OCI-LY3 (cell line): ENCODE measurements at regions not wholly inside any gene's neighbourhood (a gene's known extent, or its start where the extent isn't known, plus 50 kb on each side); places are given as distances from the start of the nearest gene placed in this dataset.

Experiments
- H2AFZ ChIP-seq: fragments of 200-600, 300-600 bp; shearing (Covaris generic); 2 replicates; pipeline ENCODE4 v1.6.0; 2014; ENCODE audit warnings: antibody characterized with exemption, low read depth, low read length
- H3K27ac ChIP-seq: fragments of 200-600, 300-600 bp; sonication (generic); 2 replicates; pipeline ENCODE4 v1.5.1; 2014; ENCODE audit warnings: mild to moderate bottlenecking, low read length, moderate library complexity, mixed read lengths
- H3K27me3 ChIP-seq: fragments of 200-600, 300-600 bp; sonication (generic); 2 replicates; pipeline ENCODE4 v1.6.1; 2014; ENCODE audit warnings: low read depth, low read length, mixed read lengths
- H3K36me3 ChIP-seq: fragments of 200-600, 300-600 bp; sonication (generic); replicated peaks from 2 replicates; pipeline ENCODE3; 2014; ENCODE audit warnings: low read depth, low read length, mixed read lengths
- H3K4me1 ChIP-seq: fragments of 300-600, 200-600 bp; sonication (generic); 2 replicates; pipeline ENCODE4 v1.6.1; 2014; ENCODE audit warnings: low read length, mixed read lengths
- H3K4me2 ChIP-seq: fragments of 200-600, 300-600 bp; sonication (generic); 2 replicates; pipeline ENCODE4 v1.6.1; 2014; ENCODE audit warnings: low read length, mixed read lengths
- H3K4me3 ChIP-seq: fragments of 300-600, 200-600 bp; sonication (generic); 2 replicates; pipeline ENCODE4 v1.5.1; 2014; ENCODE audit warnings: antibody characterized with exemption, mild to moderate bottlenecking, low read length, moderate library complexity
- H3K79me2 ChIP-seq: fragments of 300-600, 200-600 bp; shearing (Covaris generic); 2 replicates; pipeline ENCODE4 v1.6.1; 2014; ENCODE audit warnings: mild to moderate bottlenecking, low read length, mixed read lengths
- H3K9ac ChIP-seq: fragments of 300-600, 200-600 bp; shearing (Covaris generic); 2 replicates; pipeline ENCODE4 v1.6.0; 2014; ENCODE audit warnings: mild to moderate bottlenecking, low read length, moderate library complexity
- H3K9me3 ChIP-seq: fragments of 200-600, 300-600 bp; shearing (Covaris generic); 2 replicates; pipeline ENCODE4 v1.6.1; 2014; ENCODE audit warnings: low read length, mixed read lengths; ENCODE audit not compliant: insufficient read depth
- H4K20me1 ChIP-seq: fragments of 200-600, 300-600 bp; sonication (generic); 2 replicates; pipeline ENCODE4 v1.6.1; 2016; ENCODE audit warnings: low read length, mixed read lengths; ENCODE audit not compliant: insufficient read depth
- CTCF ChIP-seq: fragments of 200-600, 300-600 bp; sonication (generic); IDR thresholded peaks from 2 replicates; pipeline ENCODE4 v1.5.1; 2014; ENCODE audit warnings: antibody characterized with exemption, low read length, low read depth
- EZH2phosphoT487 ChIP-seq: fragments of 200-600 bp; shearing (Covaris generic); IDR thresholded peaks from 2 replicates; pipeline ENCODE4 v1.6.1; 2018; ENCODE audit warnings: antibody characterized with exemption, mixed run types, low read depth

- Histone ChIP-seq H3K27ac (no peak overlapping the region), H3K4me1 (no peaks in the 10 kb centered on the region), H4K20me1 (no peaks in the 10 kb centered on the region), H3K27me3 (no peaks in the 10 kb centered on the region), H3K36me3 (no peaks in the 10 kb centered on the region), H3K9ac (no peak overlapping the region), H3K9me3 (no peaks in the 10 kb centered on the region), H3K79me2 (no peaks in the 10 kb centered on the region), H3K4me2 (no peak overlapping the region), H2AFZ (no peak overlapping the region), H3K4me3 (no peak overlapping the region)
- TF ChIP-seq EZH2phosphoT487 = no peak
- TF ChIP-seq CTCF = no peak
Measured at GRCh38 chr3:167109746-167110145, 270.4 kb downstream of the ZBBX start.

- no peak overlapping the region for H2AFZ ChIP-seq
- H3K9me3 ChIP-seq = no peaks in the 10 kb centered on the region
- H3K27ac ChIP-seq = no peak overlapping the region
- no peaks in the 10 kb centered on the region for H4K20me1 ChIP-seq
- H3K79me2 ChIP-seq = no peaks in the 10 kb centered on the region
- H3K27me3 ChIP-seq = no peaks in the 10 kb centered on the region
- H3K9ac ChIP-seq = no peak overlapping the region
- H3K36me3 ChIP-seq = no peaks in the 10 kb centered on the region
- no peak overlapping the region for H3K4me3 ChIP-seq
- TF ChIP-seq CTCF = no peak
- TF ChIP-seq EZH2phosphoT487 = no peak
- H3K4me2 ChIP-seq = no peak overlapping the region
- no peaks in the 10 kb centered on the region for H3K4me1 ChIP-seq
Measured at GRCh38 chr3:167106456-167106855, 273.6 kb downstream of the ZBBX start.

GRCh38 chr3:167102071-167102470 is 278.0 kb downstream of the ZBBX start:
- H3K27me3 ChIP-seq = no peaks in the 10 kb centered on the region
- H3K4me3 ChIP-seq = no peak overlapping the region
- no peak overlapping the region for H3K27ac ChIP-seq
- H3K9me3 ChIP-seq = no peaks in the 10 kb centered on the region
- no peaks in the 10 kb centered on the region for H3K36me3 ChIP-seq
- H2AFZ ChIP-seq = no peak overlapping the region
- peak; percentile 66 for TF ChIP-seq CTCF
- no peak for TF ChIP-seq EZH2phosphoT487
- no peak overlapping the region for H3K4me2 ChIP-seq
- H3K9ac ChIP-seq = no peak overlapping the region
- peaks cover 4% of the 10 kb centered on the region; the same call in 1 of the 2 replicates for H3K4me1 ChIP-seq
- H4K20me1 ChIP-seq = no peaks in the 10 kb centered on the region
- no peaks in the 10 kb centered on the region for H3K79me2 ChIP-seq

- H3K36me3 ChIP-seq = no peaks in the 10 kb centered on the region
- TF ChIP-seq CTCF (no peak), EZH2phosphoT487 (no peak)
Measured at GRCh38 chr3:167100651-167101050, 279.4 kb downstream of the ZBBX start.

More at GRCh38 chr3:167100651-167101050, 279.4 kb downstream of the ZBBX start:
- H3K4me3 ChIP-seq = no peak overlapping the region
- H4K20me1 ChIP-seq = no peaks in the 10 kb centered on the region
- H2AFZ ChIP-seq = no peak overlapping the region
- no peak overlapping the region for H3K9ac ChIP-seq
- H3K27ac ChIP-seq = no peak overlapping the region
- no peaks in the 10 kb centered on the region for H3K27me3 ChIP-seq
- no peak overlapping the region for H3K4me2 ChIP-seq
- H3K4me1 ChIP-seq = peaks cover 4% of the 10 kb centered on the region; the same call in 1 of the 2 replicates
- no peaks in the 10 kb centered on the region for H3K79me2 ChIP-seq
- H3K9me3 ChIP-seq = no peaks in the 10 kb centered on the region
